ENCODE measurements at regions not wholly inside any gene's neighbourhood (a gene's known extent, or its start where the extent isn't known, plus 50 kb on each side); places are given as distances from the start of the nearest gene placed in this dataset.

DNA sequence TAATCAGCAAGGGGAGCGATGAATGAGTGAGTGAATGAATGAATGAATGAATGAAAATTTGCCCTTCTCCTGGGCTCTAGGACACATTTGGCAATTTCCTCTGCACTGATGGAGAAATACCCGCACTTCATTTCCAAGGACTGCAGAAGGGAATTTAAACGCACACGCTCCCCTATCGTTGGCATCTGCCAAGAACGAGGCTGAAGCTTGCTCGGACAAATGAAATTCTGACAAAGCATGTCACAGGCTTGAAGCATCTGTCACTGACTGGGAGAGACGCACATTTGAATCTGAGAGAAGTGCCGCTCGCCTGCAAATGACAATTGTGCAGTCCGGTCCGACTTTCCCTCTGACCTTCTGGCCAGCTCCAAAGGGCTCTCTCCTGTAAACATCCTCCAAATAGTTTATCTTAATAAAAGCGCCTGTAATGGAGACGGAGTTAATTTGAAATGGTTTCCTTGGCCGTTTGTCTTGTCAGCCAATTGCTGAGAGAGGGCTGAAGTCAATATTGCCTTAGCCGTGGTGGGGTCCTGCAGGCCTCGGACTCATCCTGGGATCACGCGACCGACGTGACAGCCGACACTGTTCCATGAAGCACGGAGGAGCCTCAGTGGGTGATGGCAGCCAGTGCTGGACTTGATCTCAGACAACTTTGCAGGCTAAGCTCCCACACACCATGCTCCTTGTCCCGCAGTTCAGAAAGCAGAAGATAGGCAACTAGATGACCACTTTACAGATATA is 260.7 kb downstream of the MN1 start:
- no peak for DNase-seq (ENCODE audit: low read depth)

DNA sequence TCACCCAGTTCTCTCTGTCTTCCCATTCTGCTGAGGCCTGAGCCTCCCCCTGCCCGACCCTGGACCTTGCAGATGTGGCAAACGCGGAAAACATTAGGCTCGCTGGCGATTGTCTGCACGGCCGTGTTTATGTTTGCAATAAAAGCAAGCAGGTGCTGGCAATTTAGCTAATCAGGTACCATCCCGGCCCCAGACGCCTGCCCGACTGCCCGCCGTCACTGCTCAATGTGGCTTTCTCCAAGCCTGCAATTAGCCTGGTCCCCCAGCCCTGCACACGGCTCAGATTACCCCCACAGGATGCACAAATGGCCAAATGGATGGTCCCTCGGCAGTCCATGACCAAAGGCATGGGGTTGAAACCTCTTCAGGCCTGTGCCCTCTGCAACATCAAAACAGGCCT is 259.7 kb downstream of the MN1 start:
- no peak for DNase-seq (ENCODE audit: low read depth)

DNA sequence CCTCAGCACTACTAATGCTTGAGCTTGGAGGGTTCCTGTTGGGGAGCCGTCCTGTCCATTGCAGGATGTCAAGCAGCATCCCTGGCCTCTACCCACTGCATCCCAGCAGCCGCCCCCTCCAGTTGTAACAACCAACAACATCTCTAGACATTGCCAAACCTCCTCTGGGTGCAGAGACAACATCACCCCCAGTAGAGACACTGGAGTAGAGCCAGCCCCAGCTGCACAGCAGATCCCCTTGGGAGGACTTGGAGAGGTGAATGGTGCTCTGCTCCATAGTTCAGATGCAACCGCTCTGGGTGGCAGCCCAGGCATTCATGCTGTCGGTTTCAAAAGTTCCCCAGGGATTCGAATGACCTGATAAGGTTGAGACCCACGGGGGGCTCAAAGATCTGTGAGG is 259.0 kb downstream of the MN1 start:
- no peak for DNase-seq (ENCODE audit: low read depth)

DNA sequence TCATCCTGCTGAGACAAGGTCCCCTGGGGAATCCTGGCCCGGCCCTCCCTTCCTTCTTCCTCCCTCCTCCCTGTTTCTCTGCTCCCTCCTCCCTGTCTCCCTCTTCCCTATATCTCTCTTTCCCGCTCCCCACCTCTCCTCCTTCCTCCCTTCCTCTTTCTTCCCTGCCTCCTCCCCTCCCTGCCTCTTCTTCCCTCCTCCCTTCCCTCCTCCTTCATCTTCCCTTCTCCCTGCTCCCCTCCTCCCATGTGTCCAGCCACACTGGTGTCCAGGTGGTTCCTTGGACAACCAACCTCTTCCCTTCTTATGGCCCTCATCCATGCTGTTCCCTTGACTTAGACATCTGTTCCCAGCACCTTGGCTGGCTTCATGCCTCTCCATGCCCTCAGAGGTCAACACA is 258.1 kb downstream of the MN1 start:
- DNase-seq (ENCODE audit: low read depth) = no peak

DNA sequence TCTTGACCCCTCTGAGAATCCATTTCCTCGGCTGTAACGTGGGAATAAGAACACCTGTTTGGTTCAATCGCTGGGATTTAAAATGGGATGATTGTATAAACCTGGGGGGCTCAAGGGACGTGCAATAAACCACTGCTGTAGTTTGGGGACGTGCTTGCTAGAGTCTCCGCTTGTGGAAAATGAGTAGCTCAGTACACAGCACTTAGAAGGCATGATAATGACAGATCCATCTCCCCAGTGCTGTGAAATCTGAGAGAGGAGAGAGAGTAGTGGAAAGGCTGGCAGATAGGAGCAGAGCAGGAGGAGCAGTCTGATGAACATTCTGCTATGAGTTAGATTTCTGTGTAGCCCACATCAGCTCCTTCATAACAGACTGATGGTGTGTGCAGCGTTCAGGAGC is 256.5 kb downstream of the MN1 start:
- DNase-seq (ENCODE audit: low read depth) = no peak

DNA sequence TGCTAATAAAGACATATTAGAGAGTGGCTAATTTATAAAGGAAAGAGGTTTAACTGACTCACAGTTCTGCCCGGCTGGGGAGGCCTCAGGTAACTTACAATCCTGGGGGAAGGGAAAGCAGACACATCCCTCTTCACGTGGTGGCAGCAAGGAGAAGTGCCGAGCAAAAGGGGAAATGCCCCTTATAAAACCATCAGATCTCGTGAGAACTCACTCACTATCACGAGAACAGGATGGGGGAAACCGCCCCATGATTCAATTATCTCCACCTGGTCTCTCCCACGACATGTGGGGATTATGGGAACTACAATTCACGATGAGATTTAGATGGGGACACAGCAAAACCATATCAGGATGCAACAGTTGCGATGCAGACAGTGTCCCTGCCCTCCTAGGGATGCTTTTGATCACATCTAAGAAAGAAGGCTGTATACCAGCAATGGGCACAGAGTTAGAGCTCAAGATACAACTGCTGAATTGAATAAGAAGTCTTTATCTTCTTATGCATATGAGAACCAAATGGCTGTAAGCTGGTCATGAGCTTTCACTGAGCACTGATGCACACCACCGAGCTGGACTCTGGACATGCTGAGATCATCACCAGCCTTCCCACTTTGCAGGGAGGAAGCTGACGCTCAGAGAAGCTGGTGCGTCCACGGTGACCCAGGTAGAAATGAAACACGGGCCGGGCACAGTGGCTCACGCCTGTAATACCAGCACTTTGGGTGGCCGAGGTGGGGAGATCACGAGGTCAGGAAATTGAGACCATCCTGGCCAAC is 255.2 kb downstream of the MN1 start:
- DNase-seq (ENCODE audit: low read depth) = no peak

DNA sequence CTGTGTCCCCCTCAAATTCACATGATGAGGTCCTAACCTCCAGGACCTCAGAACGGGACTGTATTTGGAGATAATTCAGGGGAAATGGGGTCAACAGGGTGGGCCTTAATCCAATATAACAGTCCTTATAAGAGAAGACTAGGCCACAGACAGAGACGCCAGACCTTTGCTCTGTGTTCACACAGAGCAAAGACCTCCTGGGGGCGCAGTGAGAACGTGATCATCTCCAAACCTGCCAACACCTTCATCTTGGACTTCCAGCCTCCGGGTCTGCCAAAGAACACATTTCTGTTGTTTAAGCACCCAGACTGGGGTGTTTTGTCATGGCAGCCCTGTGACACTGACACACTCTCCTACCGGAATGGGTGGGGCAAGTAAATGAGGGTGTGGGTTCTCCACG is 250.2 kb downstream of the MN1 start:
- no peak for DNase-seq (ENCODE audit: low read depth)

DNA sequence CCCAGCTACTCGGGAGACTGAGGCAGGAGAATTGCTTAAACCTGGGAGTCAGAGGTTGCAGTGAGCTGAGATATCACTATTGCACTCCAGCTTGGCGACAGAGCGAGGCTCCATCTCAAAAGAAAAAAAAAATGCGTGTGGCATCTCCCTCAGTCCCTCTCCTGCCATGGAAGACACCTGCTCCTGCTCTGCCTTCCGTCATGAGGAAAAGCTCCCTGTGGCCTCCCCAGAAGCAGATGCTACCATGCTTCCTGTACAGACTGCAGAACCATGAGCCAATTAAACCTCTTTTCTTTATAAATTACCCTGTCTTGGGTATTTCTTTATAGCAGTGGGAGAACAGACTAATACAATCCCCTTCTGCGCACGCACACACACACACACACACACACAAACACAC is 249.4 kb downstream of the MN1 start:
- DNase-seq (ENCODE audit: low read depth) = no peak

DNA sequence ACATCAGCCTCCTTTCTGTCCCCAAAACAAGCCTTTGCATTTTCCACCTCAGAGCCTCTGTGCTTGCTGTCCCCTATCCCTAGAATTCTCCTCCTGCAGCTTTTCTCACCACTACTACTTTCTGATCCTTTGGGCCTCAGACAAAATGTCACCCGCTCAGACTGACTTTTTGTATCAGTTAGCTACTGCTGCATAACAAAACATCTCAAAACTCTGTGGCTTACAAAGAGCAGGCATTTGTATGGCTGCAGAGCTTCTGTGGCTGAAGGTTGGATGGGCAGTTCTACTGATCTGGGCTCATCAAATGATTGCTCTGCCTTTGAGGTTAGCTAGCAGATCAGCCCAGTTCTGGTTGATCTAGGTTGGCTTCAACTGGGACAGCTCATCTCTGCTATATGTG is 248.7 kb downstream of the MN1 start:
- DNase-seq (ENCODE audit: low read depth) = no peak

DNA sequence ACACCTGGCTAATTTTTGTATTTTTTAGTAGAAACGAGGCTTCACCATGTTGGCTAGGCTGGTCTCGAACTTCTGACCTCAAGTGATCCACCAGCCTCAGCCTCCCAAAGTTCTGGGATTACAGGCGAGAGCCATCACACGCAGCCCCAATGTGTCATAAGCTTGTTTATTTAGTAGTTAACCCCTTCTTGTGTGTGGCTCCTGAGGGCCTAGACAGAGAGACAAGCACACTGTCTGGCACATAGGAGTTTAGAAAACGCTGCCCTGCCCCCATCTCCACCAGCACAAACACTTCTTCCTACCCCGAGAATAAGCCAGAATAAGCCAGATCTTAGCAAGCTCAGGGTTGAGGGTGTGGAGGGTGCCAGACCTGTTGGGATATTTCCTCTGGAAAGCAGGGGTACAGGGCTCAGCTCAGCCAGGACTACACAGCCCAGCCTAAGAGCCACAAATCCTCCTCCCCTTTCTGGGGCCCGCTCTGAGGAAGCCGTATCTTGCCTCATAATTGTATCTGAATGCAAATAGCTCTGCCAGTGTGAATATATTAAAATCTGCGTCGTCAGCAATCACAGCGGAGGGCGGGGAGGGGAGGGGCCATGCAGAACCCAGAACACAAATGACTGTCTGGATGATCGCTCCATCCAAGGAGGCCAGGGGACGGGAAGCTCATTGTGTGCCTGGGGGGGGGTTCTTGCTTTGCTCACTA is 247.3 kb downstream of the MN1 start:
- DNase-seq (ENCODE audit: low read depth) = no peak

DNA sequence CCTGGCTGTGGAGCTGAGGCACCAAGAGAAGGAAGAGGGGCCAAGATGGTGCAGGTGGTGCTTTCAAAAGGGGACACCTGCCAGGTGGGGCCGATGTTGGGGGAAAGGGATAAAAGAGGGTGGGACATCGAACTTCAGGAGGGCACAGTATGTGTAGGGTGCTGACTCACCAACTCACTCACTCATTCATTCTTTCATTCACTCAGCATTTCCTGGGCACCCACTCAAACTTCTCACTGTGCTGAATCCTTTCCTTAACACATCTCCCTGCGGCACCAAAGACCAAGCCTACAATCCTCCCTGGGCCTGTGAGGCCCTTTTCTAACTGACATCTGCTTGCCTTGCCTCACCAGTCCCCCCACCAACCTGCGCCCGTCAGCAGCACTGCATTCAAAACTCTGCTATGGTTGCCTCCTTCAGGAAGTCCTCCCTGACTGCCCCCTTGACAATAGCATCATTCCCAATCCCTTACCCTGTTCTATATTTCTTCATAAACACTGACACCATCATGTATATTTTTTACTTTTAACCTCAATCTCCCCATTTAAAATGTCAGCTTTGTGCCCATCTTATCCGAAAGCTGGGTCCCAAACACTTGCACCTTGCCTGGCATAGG is 246.6 kb downstream of the MN1 start:
- DNase-seq (ENCODE audit: low read depth) = no peak

DNA sequence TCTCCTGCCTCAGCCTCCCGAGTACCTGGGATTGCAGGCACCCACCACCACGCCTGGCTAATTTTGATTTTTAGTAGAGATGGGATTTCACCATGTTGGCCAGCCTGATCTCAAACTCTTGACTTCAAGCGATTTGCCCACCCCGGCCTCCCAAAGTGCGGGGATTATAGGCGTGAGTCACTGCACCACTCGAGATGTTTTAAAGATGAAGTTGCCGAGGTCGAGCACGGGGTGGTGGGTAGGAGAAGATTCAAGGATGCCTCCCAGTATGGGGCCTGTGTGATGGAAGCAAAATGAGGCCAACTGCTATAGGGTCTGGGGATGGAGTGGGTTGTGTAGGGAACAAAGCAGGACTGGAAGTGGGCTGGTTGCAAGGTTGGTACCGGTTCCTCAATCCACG is 245.2 kb downstream of the MN1 start:
- DNase-seq (ENCODE audit: low read depth) = no peak

DNA sequence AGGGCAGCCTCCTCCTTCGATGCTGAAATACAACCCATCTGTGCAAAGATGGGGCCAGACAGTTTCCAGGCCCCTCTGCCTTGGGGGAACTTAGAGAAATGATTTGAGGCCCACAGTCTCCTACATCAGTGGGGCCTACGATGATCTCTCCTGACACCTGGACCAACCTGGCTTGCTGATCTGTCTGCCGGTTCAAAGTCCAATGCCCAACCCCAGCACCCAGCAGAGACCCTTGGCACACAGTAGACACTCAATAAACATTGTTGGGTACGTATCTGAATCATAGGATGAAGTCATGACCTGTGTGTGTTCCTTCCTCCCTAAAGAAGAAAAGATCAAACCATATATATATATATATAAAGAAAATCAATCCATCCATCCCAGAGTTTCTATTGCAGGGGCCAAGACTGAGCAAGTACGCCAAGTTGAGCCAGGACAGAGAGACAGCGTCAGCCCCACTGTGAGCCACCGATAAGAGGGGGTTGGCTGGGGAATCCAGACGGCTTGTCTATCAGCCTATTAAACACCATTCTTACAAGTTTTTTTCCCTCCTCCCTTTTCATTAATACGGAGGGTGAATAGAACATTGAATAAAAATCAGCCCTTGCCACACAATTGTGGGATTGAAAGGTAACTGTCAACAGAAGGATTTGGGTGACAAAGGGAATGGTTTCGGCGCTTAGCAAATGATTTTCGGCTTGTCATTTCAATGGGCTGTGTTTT is 244.1 kb downstream of the MN1 start:
- no peak for DNase-seq (ENCODE audit: low read depth)

DNA sequence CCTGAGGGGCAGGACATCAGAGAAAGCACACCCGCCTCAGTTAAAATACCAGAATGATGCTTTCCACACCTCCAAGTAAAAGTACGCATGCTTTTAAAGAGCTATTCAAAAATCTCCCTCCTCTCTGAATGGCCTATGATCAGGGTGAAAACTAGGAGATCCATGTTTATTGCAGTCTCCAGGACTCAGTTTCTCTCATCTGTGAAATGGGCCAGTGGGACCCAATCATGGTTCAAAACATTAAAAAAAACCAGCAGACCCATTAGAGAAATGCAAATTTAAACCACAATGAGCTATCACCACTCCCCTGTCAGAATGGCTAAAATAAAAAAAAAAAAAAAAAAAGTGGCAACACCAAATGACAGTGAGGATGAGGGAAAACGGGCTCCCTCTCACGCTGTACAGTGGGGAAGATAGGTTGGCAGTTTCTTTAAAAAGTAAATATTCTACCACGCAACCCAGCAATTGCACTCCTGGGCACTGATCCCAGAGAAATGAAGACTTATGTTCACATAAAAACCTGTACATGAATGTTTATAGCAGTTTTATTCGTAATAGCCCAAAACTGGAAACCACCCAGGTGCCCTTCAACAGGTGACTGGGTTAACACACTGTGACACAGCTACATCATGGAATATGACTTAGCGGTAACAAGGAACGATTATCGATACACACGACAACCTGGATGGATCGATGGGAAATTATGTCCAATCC is 242.7 kb downstream of the MN1 start:
- DNase-seq (ENCODE audit: low read depth) = no peak

DNA sequence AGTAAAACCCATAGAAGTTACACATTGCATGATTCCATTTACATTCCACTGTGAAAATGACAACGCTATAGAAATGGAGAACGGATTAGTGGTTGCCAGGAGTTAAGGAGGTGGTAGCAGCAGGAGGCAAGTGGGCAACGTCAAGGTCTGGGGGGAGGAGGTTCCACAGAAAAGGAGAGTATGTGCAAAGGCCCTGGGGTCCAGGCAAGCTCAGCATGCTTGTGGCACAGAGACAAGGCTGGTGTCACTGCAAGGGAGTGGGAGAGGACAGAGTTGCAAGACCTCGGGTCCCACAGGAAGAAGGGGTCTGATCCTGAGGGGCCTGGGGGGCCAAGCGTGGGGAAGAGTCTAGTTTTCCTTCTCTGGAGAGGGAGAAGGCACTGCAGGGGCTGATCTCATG is 240.8 kb downstream of the MN1 start:
- no peak for DNase-seq (ENCODE audit: low read depth)

DNA sequence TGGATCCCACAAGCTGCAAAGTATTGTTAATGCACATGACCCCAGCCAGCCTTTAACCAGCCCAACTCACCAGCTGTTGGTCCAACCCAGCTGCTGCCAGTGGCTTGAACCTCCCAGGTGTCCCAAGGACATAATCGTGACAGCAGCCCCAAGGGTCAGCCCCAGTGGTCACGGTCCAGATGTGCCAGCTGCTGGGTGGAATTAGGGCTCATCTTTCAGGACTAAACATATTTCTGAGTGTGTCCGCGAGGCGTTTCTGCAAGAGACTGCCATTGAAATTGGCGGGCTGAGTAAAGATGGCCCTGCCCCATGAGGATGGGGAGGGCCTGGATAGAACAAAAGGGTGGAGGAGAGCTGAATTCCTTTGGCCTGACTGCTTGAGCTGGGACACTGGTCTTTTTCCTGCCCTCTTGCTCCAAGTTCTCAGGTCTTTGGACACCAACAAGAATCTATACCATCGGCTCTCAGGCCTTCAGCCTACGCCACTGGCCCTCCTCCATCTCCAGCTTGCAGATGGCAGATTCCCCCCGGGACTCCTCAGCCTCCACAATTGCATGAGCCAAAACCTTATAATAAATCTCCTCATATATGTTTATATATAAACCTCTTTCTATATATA is 240.2 kb downstream of the MN1 start:
- no peak for DNase-seq (ENCODE audit: low read depth)

DNA sequence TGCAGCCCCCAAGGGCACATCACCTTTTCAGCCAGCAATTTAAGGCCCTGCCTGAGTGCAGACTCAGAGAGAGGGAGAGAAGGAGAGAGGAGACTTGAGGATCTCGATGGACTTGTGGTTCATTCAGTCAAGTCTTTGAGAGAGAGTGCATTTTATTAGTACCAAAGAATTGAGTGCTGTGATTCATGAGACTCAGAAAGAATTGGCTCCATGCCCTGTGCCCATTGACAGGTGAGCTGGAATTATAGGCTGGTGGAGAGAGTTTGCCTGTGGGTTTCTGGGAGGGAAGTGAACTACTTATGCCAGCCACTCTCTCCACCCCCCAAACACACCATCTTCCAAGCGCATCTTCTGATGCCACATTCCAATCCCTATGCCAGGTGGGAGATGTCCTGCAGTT is 236.8 kb downstream of the MN1 start:
- no peak for DNase-seq (ENCODE audit: low read depth)

DNA sequence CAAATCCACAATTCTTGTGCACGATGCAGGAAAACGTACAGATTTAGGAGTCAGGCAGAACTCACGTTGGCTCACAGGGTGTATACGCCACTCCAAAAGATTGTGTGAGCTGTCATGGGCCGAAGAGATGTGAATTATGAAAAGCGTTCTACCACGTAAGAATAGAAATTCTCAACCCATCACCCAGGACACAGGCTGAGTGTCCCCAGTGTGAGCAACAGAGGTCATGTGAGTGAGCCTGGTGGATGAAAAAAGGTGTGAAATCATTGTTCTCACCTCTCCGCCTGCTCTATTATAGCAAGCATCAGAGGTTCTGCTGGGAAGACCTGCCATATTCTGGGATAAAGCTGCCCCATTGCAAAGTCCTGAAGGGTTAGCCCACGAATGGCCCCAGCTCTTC is 235.0 kb downstream of the MN1 start:
- DNase-seq (ENCODE audit: low read depth) = no peak

DNA sequence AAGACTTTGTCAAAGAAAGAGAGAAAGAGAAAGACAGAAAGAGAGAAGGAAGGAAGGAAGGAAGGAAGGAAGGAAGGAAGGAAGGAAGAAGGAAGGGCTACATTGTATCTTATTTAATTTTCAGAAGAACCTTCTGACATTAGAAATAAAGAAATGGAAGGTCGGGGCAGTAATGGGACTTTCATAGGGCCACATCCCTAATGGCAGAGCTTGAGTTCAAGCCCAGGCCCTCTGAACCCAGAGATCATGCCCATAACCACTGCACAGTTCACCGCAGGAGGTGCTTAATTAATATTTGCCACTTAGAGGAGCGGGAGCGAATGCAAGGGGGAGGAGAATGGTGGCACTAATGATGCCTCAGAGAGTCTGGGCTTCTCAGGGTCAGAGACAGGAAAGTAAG is 233.3 kb downstream of the MN1 start:
- no peak for DNase-seq (ENCODE audit: low read depth)

DNA sequence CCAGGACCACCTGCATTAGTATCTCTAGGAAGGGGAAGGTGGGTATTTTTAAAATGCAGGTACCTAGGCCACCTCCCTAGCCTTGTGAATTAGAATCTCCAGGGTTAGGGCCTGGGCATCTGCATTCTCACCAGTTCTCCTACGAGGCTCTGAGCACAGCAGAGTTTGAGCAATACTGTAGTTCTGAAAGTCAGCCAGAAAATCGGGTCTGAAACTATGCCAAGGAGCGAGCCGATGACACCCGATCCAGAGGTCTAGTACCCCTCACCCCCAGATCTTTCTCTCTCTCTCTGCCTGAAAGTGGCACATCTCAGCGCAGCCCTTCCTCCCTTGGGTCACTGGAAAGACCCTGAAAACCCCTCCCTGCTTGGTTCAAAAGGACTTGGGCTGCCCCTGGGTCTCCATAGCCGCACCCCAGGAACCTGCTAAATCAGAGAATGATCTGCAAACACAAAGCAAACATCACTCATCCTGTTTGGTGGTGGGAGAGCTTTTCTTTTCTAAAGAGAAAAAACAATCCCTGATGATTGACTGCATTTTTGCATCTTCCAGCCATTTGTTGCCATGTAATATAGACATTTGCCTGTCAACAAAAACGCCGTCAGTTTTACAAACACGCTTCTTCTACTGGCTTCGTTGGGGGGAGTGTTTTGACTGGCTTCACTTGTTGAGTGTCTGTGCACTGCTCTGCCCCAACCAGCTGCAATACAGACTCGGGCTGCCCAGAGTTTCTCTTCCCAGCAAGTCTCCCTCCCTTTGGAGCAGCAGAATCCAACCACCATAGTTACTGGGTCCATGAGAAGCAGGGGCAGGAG is 229.9 kb downstream of the MN1 start:
- DNase-seq (ENCODE audit: low read depth) = no peak

Measured in stimulated activated CD8-positive, alpha-beta memory T cell treated with anti-CD3 and anti-CD28 coated beads, Interleukin-4, amount 100 ng/mL, for 24 hours (primary cell).